Thoracic aorta (tissue), 2 donors: ENCODE measurements at regions not wholly inside any gene's neighbourhood (a gene's known extent, or its start where the extent isn't known, plus 50 kb on each side); places are given as distances from the start of the nearest gene placed in this dataset.

Source experiments
- ATAC-seq: fragments of 150-250 bp; one replicate; pipeline ENCODE4 v1.8.0; 2017; ENCODE audit warnings: low read depth; ENCODE audit not compliant: insufficient number of reproducible peaks, low FRiP score
- DNase-seq: peaks from one replicate; pipeline ENCODE4 v3.0.0-alpha.2; 2020; ENCODE audit warnings: low spot score
- H3K27ac ChIP-seq, 2 donors: fragments of 200-600 bp; sonication (generic); 1 replicate in 1 of 2; 2 replicates in 1 of 2; pipeline ENCODE4 v1.5.1; 2016; ENCODE audit warnings: mild to moderate bottlenecking in 2 of 2, moderate library complexity in 2 of 2
- H3K27me3 ChIP-seq: fragments of 200-600 bp; sonication (generic); replicated peaks from 2 replicates; pipeline ENCODE4 v1.6.0; 2016; ENCODE audit warnings: mild to moderate bottlenecking; ENCODE audit not compliant: insufficient read depth
- H3K36me3 ChIP-seq: fragments of 200-600 bp; sonication (generic); one replicate; pipeline ENCODE4 v1.5.1; 2016
- H3K4me1 ChIP-seq, 2 donors: fragments of 200-600 bp; sonication (generic); 1 replicate in 1 of 2; 2 replicates in 1 of 2; pipeline versions ENCODE4 v1.5.1 to v1.6.0; 2016; ENCODE audit warnings: low read depth in 2 of 2, mild to moderate bottlenecking in 1 of 2; ENCODE audit not compliant: control insufficient read depth in 1 of 2
- H3K4me3 ChIP-seq: fragments of 200-600 bp; sonication (generic); 2 replicates; pipeline ENCODE4 v1.5.1; 2016; ENCODE audit warnings: mild to moderate bottlenecking
- H3K9me3 ChIP-seq: fragments of 200-600 bp; sonication (generic); 2 replicates; pipeline ENCODE4 v1.5.1; 2016
- TF ChIP-seq, protein P1 (sequence below): fragments of 200-600 bp; sonication (generic); IDR thresholded peaks from one replicate; pipeline ENCODE4 v1.5.1; 2019; ENCODE audit warnings: antibody characterized with exemption

DNA sequence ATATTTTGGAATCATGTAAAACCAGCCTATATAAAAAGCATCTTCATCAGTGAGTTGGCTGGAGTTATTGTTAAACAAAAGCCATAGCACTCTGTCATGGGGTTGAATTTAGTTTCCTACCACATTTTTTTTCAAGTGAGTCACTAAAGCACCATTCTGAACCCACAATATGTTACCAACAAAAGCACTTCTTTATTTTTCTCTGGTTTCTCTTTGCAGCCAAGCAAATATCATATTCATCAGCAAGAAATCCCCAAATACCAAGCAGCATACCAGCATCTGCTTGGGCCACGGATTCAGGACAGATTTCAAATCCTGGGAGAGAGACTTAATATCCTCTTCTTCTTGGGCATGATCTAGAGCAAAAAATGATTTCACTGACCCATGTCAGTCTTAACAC lies 441.4 kb downstream of the BCKDHB start:
- H3K4me1 ChIP-seq = peaks cover 0 to 19% of the 10 kb centered on the region in 2 donors
- no peaks in the 10 kb centered on the region for H3K27me3 ChIP-seq
- no peaks in the 10 kb centered on the region for H3K36me3 ChIP-seq
- no peaks in the 10 kb centered on the region for H3K9me3 ChIP-seq
- no peak for DNase-seq
- ATAC-seq = no peak
- H3K4me3 ChIP-seq = no peak overlapping the region
- TF ChIP-seq, protein P1, sequence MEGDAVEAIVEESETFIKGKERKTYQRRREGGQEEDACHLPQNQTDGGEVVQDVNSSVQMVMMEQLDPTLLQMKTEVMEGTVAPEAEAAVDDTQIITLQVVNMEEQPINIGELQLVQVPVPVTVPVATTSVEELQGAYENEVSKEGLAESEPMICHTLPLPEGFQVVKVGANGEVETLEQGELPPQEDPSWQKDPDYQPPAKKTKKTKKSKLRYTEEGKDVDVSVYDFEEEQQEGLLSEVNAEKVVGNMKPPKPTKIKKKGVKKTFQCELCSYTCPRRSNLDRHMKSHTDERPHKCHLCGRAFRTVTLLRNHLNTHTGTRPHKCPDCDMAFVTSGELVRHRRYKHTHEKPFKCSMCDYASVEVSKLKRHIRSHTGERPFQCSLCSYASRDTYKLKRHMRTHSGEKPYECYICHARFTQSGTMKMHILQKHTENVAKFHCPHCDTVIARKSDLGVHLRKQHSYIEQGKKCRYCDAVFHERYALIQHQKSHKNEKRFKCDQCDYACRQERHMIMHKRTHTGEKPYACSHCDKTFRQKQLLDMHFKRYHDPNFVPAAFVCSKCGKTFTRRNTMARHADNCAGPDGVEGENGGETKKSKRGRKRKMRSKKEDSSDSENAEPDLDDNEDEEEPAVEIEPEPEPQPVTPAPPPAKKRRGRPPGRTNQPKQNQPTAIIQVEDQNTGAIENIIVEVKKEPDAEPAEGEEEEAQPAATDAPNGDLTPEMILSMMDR = no peak
- H3K27ac ChIP-seq = peak overlapping the region in 1 of 2 donors; percentile 29

DNA sequence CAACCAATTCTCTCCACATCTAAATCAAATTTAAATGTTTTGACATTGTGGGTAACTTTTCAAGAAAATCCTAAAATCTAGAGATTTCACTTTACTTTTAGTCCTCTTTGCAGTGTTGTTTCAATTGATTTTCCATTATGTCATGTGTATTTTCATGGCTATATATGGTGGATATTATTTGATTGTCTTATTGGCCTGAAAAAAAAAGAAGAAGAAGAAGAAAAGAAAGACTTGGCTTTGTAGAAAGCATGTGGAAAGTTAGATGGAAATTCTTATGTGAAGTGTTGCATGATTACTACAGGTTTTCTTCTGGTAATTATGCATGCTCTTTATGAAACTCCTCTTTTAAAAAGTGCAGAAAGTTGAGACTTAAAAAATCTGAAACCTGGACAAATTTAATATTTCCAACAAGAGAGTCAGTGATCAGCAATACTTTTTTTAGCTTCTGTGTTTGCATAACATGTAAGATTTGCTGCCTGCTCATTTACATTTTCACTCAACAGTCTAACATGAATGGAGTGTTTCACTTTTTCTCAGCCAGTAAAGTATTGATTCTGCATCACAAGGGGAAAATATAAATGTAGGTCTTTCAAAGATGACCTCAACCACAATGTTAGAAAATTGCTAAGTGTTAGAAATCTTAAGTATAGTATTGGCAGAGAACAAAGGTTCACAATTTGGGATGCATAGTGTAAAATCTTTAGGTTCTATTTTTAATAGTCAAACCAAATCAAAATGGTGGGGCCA lies 438.7 kb downstream of the BCKDHB start:
- Histone ChIP-seq H3K27ac (no peak overlapping the region), H3K36me3 (no peaks in the 10 kb centered on the region), H3K4me3 (no peak overlapping the region), H3K4me1 (peaks cover 0 to 19% of the 10 kb centered on the region in 2 donors), H3K9me3 (no peaks in the 10 kb centered on the region), H3K27me3 (no peaks in the 10 kb centered on the region)
- ATAC-seq (no peak), DNase-seq (no peak)
- TF ChIP-seq, protein P1 = no peak

DNA sequence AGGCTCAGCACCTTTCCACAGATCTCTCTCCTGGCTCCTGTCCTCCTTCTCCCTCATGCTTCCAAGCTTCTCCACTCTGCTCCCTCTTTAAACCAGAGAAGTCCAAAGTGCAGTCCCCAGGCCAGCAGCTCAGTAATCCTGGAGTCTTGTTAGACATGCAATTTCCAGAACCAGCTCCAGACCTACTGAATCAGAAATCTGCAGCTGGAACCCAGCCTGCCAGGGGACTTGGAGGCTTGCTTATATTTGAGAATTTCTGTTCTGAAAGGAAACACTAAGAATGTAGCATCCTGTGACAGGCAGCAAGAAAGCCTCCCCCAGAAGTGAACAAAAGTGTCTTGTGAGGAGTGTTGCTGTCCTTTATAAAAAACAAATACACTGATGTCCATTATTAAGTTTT lies 438.1 kb downstream of the BCKDHB start:
- TF ChIP-seq, protein P1 = no peak
- no peak overlapping the region for H3K27ac ChIP-seq
- H3K27me3 ChIP-seq = no peaks in the 10 kb centered on the region
- H3K9me3 ChIP-seq = no peaks in the 10 kb centered on the region
- H3K36me3 ChIP-seq = no peaks in the 10 kb centered on the region
- DNase-seq (no peak), ATAC-seq (no peak)
- no peak overlapping the region for H3K4me3 ChIP-seq
- H3K4me1 ChIP-seq = peaks cover 0 to 19% of the 10 kb centered on the region in 2 donors

DNA sequence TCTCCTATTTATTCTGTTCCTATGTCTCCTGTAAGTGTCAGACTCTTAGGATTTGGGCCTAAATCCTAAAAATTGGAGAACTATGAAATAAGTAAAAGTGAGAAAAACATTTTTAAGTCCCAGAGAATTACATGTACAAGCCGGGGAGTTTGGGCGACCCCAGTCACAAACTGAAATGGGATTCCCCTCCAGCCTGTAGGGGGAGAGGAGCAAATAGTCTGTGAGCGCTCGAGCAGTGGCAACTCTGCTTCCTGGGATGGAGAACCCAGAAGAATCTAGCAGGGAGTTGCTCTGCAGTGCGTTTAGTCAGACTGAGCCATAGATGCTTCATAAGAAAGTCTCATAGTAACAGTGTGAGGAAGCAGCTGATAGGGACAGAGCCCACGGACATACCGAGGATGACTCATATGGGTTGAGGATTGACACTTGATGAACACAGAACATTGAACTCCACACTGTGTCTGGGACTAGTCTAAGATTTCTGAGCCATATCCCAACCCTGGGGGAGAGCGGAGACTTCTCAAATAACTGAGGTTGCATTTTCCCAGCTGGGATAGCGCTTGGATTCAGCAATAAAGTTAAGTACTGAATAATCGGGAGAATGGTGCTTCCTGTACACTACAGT lies 437.2 kb downstream of the BCKDHB start:
- no peak for ATAC-seq

DNA sequence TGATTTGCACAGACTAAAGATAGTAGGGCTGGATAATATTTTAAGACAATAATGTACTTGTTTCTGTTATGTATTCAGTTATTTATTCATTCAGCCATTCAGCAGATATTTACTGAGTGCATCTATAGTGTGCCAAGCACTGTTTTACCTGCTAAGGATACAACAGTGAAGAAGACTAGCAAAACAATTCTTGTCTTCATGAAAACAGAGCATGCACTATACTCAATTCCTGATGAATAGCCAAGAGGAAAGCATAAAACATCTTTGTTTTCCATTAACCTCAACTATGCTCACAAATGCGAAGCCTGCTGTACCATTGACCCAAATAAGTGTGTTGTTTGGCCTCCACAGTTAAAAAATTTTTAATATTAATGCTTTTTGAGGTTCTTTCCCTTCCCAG lies 436.7 kb downstream of the BCKDHB start:
- ATAC-seq (no peak), DNase-seq (no peak)
- H3K4me1 ChIP-seq = peaks cover 0 to 6% of the 10 kb centered on the region in 2 donors
- no peak overlapping the region for H3K4me3 ChIP-seq
- TF ChIP-seq, protein P1 = no peak
- no peaks in the 10 kb centered on the region for H3K27me3 ChIP-seq
- H3K9me3 ChIP-seq = no peaks in the 10 kb centered on the region
- H3K36me3 ChIP-seq = no peaks in the 10 kb centered on the region
- H3K27ac ChIP-seq = no peak overlapping the region

More for the DNA sequence above, 437.2 kb downstream of the BCKDHB start:
- no peak overlapping the region for H3K4me3 ChIP-seq
- no peak for DNase-seq
- H3K36me3 ChIP-seq = no peaks in the 10 kb centered on the region
- TF ChIP-seq, protein P1 = no peak
- no peak overlapping the region for H3K27ac ChIP-seq
- no peaks in the 10 kb centered on the region for H3K9me3 ChIP-seq
- H3K4me1 ChIP-seq = peaks cover 0 to 11% of the 10 kb centered on the region in 2 donors
- H3K27me3 ChIP-seq = no peaks in the 10 kb centered on the region
